Suppressor macrophage treated with lipopolysaccharide for 4 hours (primary cell): ENCODE measurements at regions not wholly inside any gene's neighbourhood (a gene's known extent, or its start where the extent isn't known, plus 50 kb on each side); places are given as distances from the start of the nearest gene placed in this dataset.
"Not testable (repeated sequence)": the region's sequence is repeated elsewhere in the genome, so short reads cannot be mapped to it uniquely, and the experiment has no call there.

Source experiments
- DNase-seq: peaks from one replicate; pipeline ENCODE4 v3.0.0-alpha.2; 2020

DNA sequence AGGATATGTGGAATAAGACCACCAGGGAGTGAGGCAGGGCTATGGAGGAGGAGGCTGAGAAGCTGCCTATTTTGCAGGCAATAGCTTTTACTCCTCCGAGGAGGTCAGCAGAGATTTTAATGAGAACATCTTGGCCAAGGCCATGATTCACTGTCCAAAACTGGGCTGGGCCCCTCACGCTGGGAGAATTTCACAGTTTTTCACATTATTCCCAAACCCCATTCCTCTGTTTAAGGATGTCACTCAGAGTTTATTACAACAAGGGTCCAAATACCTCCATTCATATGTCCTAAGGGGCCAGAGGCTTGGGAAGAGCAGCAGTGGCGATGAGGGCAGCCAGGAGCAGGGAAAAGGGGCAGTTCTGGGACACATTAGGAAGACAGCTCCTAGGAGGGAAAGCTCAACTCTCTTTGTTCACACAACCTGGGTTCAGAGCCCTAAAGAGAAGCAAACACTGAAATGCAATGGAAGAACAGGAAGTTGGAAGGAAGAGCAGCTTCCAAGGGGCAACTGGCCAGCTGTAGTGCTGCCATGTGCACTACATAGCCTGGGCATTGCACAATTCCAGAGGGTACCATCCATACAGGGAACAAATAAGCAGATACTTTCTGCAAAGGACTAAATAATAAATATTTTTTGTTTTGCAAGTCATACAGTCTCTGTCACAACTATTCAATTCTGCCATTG lies 283.2 kb downstream of the NUAK1 start:
- no peak for DNase-seq

DNA sequence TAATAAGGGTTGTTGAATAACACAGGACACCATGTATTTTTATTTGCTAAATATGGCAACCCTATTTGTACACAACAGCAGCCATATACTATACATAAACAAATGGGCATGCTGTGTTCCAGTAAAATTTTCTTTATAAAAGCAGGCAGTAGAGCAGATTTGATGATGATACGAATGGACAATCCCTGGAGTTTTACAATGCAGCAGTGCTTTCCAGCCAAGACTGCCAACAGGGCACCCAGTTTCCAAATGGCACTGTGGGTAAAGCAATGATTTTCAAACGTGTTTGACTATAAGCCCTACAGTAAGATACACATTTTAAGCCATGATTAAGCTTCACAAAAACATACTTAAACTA lies 282.7 kb downstream of the NUAK1 start:
- DNase-seq = no peak

DNA sequence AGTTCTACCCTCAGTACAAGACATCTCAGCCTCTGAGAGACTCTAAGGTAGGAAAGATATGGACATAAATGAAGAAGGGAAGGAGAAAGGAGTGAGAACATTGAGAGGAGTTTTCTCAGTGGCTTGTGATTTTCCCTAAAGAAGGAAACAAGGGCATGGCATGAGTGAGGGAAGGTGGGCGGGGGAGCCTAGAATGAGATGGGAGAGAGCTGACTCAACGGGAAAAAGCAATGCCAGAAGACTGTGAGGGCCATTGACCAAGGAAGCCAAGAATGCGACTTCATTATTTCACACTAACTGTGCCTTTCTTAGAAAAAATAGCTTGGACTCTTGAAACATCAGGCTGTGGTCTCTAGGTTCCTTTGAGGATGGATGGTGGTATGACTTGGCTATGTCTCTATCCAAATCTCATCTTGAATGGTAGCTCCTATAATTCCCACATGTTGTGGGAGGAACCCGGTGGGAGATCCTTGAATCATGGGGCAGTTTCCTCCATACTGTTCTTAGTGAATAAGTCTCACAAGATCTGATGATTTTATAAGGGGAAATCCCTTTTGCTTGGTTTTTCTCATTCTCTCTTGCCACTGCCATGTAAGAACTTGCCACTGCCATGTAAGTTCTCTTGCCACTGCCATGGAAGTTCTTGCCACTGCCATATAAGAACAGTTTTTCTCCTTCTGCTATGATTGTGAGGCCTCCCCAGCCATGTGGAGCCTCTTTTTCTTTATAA lies 279.6 kb downstream of the NUAK1 start:
- peak; percentile 51 for DNase-seq

DNA sequence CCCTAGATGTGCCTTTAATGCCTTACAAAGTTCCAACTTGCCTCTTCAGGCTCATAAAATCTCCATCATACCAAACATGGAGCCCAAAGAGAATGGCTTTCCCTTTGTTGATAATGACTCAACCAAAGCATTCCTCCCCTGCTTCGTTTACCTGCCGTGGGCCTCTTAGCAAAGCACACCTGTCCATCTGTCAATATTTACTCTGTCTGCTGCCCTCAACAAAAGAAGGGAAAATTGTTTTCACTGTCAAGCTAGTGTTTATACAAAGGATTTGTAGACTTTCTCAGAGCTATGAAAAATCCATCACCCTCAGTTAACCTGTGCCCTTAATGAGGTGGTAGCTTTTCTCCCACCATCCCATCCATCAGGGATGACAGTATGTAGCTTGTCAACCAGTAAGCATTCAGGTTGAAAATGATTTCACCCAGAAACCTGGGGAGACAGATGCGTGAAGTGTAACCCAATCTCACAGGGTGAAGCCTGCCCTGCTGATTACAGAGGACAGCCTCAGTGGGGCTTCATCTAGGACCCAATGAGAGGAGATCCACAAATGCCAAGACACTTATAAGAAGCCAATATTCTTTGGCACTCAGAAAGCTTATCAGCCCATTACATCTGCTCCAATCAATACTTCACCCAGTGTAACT lies 278.1 kb downstream of the NUAK1 start:
- no peak for DNase-seq

DNA sequence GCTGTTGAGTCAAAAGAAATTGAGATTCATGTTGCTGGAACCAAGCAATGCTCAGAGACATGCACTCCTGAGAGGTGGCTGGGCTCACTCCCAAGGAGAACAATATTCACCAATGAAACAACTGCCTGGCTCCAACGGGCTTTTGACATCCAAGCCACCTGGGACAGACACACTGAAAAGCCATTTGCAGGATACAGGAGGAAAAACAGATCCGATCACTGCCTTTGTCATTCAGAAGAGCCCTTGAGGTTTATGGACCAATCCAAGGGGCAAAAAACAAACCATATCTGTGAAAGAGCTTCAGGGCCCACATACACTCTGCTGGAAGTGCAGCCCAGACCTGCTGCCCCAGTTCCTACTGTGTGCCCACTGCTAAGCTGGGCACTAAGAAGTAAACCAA lies 277.5 kb downstream of the NUAK1 start:
- DNase-seq = no peak

DNA sequence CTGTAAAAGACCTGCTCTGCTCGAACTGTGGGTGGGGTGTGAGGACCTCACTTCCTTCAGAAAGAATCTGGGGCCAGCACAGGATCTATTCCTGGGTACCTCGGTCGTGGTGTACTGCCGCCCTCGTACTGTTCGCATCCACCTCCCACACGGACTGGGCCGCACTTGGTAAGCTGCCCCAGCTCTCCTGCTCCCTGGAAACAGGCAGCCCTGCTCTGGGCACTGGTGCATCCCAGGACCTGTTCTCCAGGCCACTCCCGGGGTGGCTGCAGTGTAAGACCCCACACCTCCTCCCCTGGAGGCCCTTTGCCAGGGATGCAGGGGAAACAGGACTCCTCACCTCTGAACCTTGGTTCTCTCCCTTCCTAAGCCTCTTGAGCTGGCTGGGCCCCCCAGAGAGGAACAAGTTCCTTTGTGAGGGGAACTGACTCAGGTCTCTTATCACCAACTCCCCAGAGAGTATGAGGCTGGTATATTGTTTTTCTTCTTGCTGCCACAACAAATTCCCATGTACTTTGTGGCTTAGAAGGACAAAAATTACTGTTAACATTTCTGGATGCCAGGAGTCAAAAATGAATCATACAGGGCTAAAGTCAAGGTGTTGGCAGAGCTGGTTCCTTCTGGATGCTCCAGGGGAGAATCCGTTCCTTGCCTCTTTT lies 276.5 kb downstream of the NUAK1 start:
- no peak for DNase-seq

DNA sequence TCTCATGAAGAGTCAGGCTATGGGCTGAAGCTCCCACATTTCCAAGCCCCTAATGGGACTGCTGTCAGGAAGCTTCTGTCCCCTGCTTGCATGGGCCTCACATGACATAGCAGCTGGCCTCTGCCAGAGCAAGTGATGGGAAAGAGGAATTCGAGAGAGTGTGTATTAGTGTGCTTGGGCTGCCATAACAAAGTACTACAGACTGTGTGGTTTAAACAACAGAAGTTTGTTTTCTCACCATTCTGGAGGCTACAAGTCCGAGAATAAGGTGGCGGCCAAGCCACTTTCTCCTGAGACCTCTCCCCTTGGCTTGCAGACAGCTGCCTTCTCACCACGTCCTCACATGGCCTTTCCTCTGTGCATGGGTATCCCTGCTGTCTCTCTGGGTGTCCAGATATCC lies 274.4 kb downstream of the NUAK1 start:
- DNase-seq = no peak

DNA sequence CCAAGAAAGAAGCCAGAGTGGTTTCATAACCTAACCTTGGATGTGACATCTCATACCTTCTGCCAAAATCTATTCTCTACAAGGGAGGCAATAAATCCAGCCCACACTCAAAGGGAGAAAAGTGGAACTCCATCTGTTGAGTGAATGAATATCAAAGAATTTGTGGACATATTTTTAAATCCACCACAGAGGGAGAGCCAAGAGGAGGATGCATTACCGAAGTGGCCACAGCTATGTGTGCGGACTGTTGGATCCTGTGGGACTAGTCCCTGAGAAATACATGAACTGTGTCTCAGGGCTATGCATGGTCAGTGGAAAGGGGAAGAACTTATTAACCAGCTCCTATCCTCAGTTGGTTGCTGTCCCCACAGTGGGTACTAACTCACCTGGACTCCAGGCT lies 273.9 kb downstream of the NUAK1 start:
- no peak for DNase-seq

DNA sequence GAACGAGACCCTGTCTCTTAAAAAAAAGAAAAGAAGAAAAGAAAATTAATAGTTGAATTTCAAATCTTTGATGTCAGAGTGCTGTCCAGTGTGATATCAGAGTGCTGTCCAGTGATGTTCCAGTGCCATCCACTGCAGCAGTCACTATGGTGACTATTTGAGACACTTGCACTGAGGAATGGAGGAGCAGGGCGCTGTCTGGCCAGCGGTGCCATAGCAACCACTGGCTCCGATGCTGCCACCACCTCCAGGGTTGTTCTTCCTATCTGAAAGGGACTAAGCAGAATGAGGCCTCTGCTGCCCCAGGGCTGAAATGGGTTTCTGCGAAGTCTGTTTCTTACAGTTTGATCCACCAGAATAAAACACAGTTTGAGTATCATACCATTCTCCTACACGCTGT lies 272.9 kb downstream of the NUAK1 start:
- DNase-seq = no peak

DNA sequence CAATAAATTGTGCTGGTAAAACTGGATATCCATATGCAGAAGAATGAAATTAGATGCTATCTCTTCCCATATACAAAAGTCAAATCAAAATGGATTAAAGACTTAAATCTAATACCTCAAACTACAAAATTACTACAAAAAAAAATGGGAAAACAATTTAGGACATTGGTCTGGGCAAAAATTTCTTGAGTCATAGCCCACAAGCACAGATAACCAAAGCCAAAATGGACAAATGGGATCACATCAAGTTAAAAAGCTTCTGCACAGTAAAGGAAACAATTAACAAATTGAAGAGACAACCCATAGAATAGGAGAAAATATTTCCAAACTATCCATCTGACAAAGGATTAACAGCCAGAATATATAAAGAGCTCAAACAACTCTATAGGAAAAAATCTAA lies 264.6 kb downstream of the NUAK1 start:
- DNase-seq = no peak

DNA sequence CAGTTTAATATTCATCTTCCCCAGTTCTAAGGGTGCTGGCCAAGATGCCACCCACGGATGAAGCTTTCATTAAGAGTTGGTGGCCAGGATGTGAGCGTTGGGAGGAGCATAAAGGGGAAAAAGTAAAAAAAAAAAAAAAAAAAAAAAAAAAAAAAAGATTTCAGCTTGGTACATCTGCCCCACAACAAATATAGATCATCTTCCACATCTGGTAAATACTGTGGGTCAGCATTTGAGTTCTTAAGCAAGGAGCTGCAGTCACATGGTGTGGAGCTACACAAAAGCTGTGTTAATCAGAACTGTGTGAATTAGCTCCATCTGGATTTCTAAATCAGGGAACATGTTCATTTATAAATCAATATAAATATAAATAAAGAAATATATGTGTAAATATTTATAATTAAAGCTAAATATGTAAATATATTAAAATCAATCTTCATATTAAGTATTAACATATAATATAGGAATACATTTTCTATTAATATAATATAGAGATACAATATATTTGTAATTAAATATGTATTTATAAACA lies 262.3 kb downstream of the NUAK1 start:
- DNase-seq = peak; percentile 11

DNA sequence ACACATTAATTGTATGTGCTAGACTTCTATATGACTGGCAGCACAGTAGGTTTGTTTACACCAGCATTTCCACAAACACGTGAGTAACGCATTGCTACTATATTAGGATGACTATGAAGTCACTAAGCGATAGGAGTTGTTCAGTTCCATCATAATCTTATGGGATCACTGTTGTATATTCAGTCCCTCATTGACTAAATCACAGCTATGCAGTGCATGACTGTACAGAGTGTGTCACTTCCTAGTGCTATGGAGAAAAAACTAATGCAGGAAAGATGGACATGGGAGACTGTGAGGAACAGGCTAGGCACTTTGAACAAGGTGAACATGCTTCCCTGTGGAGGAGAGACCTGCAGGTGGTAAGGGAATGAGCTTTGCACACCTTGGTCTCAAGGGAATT lies 259.8 kb downstream of the NUAK1 start:
- no peak for DNase-seq

DNA sequence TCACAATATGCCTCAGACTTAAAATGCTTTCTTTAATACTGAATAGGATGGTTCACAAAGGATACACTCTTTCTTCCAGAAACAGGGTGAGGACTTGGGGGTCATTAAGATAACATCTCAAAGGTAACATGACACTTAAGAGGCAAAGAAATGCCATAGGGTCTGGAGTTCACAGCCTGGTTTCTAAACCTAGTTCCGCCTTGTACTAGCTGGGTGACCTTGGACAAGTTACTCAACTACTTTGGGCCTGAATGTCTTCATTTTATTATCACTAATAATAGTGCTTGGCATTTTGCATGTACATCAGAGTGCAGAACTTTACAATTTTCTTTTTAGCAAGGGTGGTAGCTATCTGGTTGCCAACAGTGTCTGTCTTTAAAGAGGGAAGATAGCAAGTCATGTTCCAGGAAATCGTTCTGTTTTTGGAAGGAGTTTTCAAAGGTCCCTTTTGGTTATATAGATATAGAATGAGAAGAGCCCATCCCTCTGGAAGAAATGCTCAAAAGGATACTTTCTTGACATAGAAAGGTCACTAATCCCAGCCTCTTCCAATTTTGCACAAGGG lies 257.8 kb downstream of the NUAK1 start:
- no peak for DNase-seq

DNA sequence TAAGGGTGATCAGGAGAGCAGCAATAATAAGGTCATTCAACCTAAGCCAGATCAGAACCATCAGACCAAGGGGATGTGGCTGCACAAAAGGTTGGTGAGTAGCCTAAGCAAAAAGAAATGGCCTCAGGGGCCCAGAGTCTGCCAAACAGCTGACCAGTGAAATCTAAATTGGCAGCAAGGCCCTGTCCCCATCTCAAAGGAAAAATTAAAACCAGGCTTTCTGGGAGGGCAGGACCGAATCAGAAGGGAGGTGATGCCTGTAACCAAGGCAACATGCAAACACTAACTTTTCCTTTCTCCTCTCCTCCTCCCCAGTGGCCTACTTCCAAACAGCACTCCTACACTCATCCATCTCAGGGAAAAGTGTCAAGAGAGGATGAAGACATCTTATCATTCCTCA lies 256.4 kb downstream of the NUAK1 start:
- no peak for DNase-seq

DNA sequence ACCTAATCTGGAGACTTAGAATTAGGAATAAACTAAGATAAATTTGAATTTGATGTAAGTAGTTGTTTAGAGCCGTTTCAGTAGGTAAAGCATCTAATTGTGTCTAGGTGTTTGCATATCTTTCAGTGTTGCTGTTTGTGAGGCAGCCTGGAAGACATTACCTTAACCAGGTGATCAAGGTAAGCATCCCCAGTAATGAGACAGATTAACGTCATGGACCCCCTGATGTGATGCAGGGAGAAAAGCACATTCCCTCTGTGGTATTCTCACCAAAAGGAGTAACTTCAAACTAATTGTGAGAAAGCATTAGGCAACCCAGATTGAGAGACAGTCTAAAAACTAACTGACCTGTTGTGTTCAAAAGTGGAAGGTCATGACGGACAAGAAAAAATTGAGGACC lies 251.6 kb downstream of the NUAK1 start:
- no peak for DNase-seq

DNA sequence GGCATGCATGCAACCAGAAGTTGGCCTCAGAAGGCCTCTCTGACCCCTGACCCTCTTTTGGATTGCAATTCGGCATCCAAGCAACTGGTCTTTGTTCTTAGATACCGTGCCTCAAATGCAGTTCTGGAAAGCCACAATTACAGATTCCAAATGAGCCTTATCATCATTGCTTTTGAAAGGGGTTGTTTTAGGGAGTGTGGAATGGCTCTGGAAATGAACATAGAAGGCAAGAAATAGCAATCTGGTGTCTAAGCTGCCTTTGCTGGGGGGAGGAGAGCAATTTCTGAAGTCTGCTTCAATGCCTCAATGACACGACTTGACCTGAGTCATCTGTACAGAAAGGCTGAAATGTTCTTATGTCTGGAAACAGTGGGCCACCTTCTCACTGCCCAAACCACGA lies 250.1 kb downstream of the NUAK1 start:
- no peak for DNase-seq

DNA sequence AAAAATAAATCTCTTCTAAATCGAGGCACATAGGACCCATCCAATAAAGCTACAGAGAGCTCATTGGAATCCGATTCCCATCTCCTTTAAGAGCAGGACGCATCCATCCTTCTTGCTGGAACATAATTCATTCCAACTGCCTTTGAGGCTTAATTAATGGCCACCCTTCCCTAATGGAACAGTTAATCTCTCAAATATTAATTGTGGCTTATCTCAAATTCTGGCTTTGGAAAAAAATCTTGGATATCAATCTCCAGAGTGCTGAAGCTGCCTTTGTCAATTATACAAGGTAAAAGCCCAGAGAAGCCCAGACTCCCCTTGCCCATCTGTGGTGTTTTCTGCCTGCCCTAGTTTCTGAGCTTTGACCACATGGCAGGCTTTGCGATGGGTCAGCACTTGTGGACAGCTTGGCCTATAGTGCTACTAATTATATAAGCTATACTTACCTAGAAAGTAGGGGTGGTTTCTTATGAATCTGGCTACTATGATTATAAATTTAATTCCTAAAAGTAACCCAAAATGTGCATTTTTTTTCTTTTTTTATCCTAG lies 246.3 kb downstream of the NUAK1 start:
- no peak for DNase-seq

DNA sequence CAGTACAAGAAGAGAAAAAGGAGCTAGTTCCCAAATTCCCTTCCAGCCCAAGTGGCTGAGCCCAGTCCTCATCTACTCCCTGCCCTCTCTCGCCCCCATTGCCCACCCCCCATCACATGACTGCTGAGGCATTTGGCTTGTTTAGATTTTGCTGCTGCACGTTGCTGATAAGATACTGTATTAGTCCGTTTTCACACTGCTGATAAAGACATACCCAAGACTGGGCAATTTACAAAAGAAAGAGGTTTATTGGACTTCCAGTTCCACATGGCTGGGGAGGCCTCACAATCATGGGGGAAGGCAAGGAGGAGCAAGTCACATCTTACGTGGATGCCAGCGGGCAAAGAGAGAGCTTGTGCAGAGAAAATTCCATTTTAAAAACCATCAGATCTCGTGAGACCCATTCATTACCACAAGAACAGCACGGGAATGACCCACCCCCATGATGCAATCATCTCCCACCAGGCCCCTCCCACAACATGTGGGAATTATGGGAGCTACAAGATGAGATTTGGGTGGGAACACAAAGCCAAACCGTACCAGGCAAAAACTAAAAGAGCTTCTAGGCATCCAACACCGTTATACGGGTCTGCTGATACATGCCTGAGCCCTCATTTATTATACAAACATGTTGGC lies 243.4 kb downstream of the NUAK1 start:
- DNase-seq = not testable (repeated sequence)

DNA sequence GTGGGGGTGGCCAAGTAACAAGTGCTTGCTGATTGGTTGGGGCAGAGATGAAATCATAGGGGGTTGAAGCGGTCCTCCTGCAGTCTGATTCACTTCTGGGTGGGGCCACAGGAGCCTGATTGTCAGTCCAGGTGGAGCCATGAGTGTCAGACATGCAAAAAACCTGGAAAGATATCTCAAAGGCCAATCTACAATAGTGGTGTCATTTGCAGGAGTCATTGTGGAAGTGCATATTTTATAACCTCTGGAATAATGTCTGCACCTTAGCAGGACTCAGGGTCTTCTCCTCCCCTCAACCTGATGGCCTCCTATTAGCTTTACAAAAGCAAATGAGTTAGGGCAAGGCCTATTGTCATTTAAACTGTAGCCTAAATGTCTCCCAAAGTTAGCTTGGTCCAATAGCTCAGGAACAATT lies 241.4 kb downstream of the NUAK1 start:
- DNase-seq = no peak

DNA sequence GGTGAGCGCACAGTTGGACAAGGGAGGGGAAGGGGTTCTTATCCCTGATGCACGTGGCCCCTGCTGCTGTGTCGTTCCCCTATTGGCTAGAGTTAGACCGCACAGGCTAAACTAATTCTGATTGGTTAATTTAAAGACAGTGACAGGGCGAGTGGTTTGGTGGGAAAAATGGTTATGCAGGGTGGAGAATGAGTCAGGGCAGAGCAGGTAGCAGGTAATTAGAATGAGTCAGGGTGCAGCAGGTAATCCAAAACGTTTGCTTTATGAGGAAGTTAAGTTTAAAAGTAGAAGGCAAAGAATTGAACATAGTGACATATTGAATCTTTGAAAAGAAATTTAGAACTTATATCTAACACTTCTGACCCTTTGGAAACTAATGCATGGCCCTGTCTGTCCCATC lies 240.5 kb downstream of the NUAK1 start:
- DNase-seq = not testable (repeated sequence)

DNA sequence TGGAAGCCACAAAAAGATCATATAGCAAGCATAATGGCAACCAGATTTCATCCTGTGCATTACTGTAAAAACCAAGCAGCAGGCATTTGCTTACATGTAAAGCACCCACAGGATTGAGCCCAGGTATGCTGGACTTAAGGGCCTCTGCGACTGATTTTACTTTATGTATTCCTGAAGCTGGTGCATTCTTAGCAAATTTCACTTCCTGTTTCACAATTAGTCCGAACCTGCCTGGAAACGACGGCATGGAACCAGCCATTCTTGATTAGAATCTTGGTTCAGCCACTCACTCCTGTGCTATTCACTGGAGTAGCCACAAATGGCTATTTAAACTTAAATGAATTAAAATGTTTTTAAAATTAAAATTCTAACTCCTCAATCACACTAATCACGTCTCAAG lies 239.2 kb downstream of the NUAK1 start:
- DNase-seq = no peak

DNA sequence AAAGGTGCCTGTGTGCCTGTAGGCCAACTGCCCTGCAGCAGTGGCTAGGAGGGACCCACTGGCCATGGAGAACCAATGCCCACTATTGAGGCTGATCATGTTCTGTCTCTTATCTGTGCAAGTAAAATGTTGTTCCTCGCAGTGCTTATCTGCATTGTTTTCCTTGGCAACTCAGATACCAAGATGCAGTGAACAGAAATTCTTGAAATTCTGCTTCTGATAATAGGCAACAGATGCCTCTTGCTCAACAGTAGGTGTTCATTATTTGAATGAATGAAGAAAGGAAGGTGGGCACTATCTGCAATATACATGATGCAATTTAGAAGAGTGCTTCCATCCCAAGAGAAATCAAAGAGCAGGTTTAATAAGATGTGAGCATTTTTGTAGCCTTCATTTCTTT lies 232.2 kb downstream of the NUAK1 start:
- DNase-seq = no peak
